ENCODE measurements at regions not wholly inside any gene's neighbourhood (a gene's known extent, or its start where the extent isn't known, plus 50 kb on each side); places are given as distances from the start of the nearest gene placed in this dataset.

DNA sequence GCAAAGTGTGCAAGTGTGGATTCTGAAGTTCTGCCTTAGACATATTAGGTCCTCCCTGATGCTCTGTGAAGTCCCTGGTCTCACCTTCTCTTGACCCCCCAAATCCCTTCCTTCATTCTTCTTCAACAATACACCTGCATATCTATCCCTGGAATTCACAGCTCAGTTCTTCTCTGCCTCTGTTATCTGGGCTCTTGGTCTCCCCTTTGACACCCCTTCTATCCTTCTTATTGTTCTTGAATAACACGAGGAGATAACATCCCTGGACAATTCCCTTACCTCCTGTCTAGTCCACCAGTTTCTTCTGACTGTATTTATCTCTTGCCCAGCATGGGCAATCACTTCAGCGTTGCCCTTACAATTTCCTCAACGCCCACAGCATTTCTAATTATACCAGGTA is 104.8 kb upstream of the ATG10 start:
- Histone ChIP-seq H2AFZ (ENCODE audit: insufficient read depth, low read depth, low read length, poor library complexity, severe bottlenecking) (no peak overlapping the region), H3K4me3 (replicated peaks in 1 of 3; ENCODE audit: low read depth in 2 of 3, low read length in 3 of 3) (no peak overlapping the region), H3K36me3 (replicated peaks in 1 of 2; ENCODE audit: control insufficient read depth in 1 of 2, insufficient read depth in 2 of 2, low read length in 2 of 2) (no peaks in the 10 kb centered on the region), H3K79me2 (ENCODE audit: insufficient read depth, low read length) (no peaks in the 10 kb centered on the region), H3K27ac (ENCODE audit: low read depth in 1 of 2, low read length in 2 of 2) (no peak overlapping the region), H4K20me1 (ENCODE audit: insufficient read depth, low read length) (no peaks in the 10 kb centered on the region), H3K4me2 (replicated peaks; ENCODE audit: extremely low read depth, low read length, poor library complexity, severe bottlenecking) (no peak overlapping the region), H3K4me1 (ENCODE audit: control insufficient read depth in 1 of 2, insufficient read depth in 2 of 2, low read length in 2 of 2) (no peaks in the 10 kb centered on the region), H3K27me3 (ENCODE audit: control insufficient read depth in 2 of 2, insufficient read depth in 2 of 2, low read length in 2 of 2) (no peaks in the 10 kb centered on the region), H3K9me3 (replicated peaks in 1 of 2; ENCODE audit: control insufficient read depth in 1 of 2, insufficient read depth in 1 of 2, low read length in 2 of 2) (no peaks in the 10 kb centered on the region), H3K9ac (ENCODE audit: insufficient read depth, low read length, poor library complexity, severe bottlenecking) (no peak overlapping the region)
- 90% methylated on average over 2 of the region's 3 CpGs for WGBS (ENCODE audit: insufficient coverage)
- no peak for DNase-seq
- intact Hi-C loops (cut with micrococcal nuclease): no loop called here
- TF ChIP-seq, protein P1, sequence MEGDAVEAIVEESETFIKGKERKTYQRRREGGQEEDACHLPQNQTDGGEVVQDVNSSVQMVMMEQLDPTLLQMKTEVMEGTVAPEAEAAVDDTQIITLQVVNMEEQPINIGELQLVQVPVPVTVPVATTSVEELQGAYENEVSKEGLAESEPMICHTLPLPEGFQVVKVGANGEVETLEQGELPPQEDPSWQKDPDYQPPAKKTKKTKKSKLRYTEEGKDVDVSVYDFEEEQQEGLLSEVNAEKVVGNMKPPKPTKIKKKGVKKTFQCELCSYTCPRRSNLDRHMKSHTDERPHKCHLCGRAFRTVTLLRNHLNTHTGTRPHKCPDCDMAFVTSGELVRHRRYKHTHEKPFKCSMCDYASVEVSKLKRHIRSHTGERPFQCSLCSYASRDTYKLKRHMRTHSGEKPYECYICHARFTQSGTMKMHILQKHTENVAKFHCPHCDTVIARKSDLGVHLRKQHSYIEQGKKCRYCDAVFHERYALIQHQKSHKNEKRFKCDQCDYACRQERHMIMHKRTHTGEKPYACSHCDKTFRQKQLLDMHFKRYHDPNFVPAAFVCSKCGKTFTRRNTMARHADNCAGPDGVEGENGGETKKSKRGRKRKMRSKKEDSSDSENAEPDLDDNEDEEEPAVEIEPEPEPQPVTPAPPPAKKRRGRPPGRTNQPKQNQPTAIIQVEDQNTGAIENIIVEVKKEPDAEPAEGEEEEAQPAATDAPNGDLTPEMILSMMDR (IDR thresholded peaks at IDR 0.05): no peak
- H3K4me3 Mint-ChIP-seq: no peak overlapping the region
- H3K27me3 Mint-ChIP-seq (ENCODE audit: low read depth in 3 of 3): no peaks in the 10 kb centered on the region
- peaks cover 4% of the 10 kb centered on the region for H3K4me1 Mint-ChIP-seq
- H3K27ac Mint-ChIP-seq: no peak overlapping the region
- no peaks in the 10 kb centered on the region for H3K9me3 Mint-ChIP-seq
- no peaks in the 10 kb centered on the region for H3K36me3 Mint-ChIP-seq

DNA sequence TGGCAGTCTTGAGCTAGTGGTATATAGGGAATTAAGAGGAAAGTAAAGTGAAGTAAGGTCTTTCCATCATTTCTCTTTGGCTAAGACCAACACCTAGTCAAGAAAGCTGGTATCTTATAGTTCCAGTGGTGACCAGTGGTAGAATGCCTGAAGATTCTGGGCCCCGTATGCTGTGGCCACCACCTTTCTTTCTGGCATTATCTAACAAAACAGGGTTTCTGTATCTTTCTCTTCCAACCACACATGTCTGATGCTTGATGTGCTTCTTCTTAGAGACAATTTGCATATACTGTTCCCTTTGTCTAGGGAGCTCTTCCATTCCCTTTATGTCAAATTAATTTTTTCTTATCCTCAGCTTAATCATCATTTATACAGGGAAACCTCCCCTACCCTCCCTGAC is 109.9 kb upstream of the SSBP2 start:
- Histone ChIP-seq H3K27ac (ENCODE audit: low read depth in 1 of 2, low read length in 2 of 2) (no peak overlapping the region), H3K4me1 (ENCODE audit: control insufficient read depth in 1 of 2, insufficient read depth in 2 of 2, low read length in 2 of 2) (peaks cover 4 to 8% of the 10 kb centered on the region in 2 donors), H3K4me3 (replicated peaks in 1 of 3; ENCODE audit: low read depth in 2 of 3, low read length in 3 of 3) (no peak overlapping the region), H3K9me3 (replicated peaks in 1 of 2; ENCODE audit: control insufficient read depth in 1 of 2, insufficient read depth in 1 of 2, low read length in 2 of 2) (no peaks in the 10 kb centered on the region), H3K27me3 (ENCODE audit: control insufficient read depth in 2 of 2, insufficient read depth in 2 of 2, low read length in 2 of 2) (no peaks in the 10 kb centered on the region), H3K79me2 (ENCODE audit: insufficient read depth, low read length) (no peaks in the 10 kb centered on the region), H3K9ac (ENCODE audit: insufficient read depth, low read length, poor library complexity, severe bottlenecking) (no peak overlapping the region), H2AFZ (ENCODE audit: insufficient read depth, low read depth, low read length, poor library complexity, severe bottlenecking) (no peak overlapping the region), H3K4me2 (replicated peaks; ENCODE audit: extremely low read depth, low read length, poor library complexity, severe bottlenecking) (no peak overlapping the region), H4K20me1 (ENCODE audit: insufficient read depth, low read length) (no peaks in the 10 kb centered on the region), H3K36me3 (replicated peaks in 1 of 2; ENCODE audit: control insufficient read depth in 1 of 2, insufficient read depth in 2 of 2, low read length in 2 of 2) (no peaks in the 10 kb centered on the region)
- H3K4me3 Mint-ChIP-seq: no peak overlapping the region
- no peak for DNase-seq
- H3K4me1 Mint-ChIP-seq: peaks cover 14% of the 10 kb centered on the region
- 100% methylated on average over 1 of the region's 1 CpG for WGBS (ENCODE audit: insufficient coverage)
- TF ChIP-seq, protein P1 (IDR thresholded peaks at IDR 0.05): no peak
- no peak overlapping the region for H3K27ac Mint-ChIP-seq
- H3K27me3 Mint-ChIP-seq (ENCODE audit: low read depth in 3 of 3): peaks cover 0 to 1% (median 0%) of the 10 kb centered on the region in 3 donors
- intact Hi-C loops (cut with micrococcal nuclease): no loop called here
- H3K36me3 Mint-ChIP-seq: no peaks in the 10 kb centered on the region
- no peaks in the 10 kb centered on the region for H3K9me3 Mint-ChIP-seq
